ENCODE measurements at regions not wholly inside any gene's neighbourhood (a gene's known extent, or its start where the extent isn't known, plus 50 kb on each side); places are given as distances from the start of the nearest gene placed in this dataset.

- no peak for TF ChIP-seq CHD7 (IDR thresholded peaks at IDR 0.05; ENCODE audit: insufficient replicate concordance, low read length)
- TF ChIP-seq RNF2 (IDR thresholded peaks at IDR 0.05; ENCODE audit: borderline replicate concordance, low read depth, low read length, missing control alignments, poor library complexity, severe bottlenecking), result no peak
- TF ChIP-seq MAFK (IDR thresholded peaks at IDR 0.05; ENCODE audit: low read depth, low read length), result no peak
- no peak for TF ChIP-seq RBBP5 (IDR thresholded peaks at IDR 0.05; ENCODE audit: borderline replicate concordance, low read depth, low read length)
- no peak for TF ChIP-seq SIRT6 (IDR thresholded peaks at IDR 0.05; ENCODE audit: low read length)
Observed at GRCh38 chr20:41887500-41887899, 269.3 kb upstream of the CHD6 start (continued).

Measured in H1 (cell line).